ENCODE measurements at regions not wholly inside any gene's neighbourhood (a gene's known extent, or its start where the extent isn't known, plus 50 kb on each side); places are given as distances from the start of the nearest gene placed in this dataset.

GRCh38 chr18:73660931-73661856, 486.4 kb downstream of the FBXO15 start:
- H3K4me1 Mint-ChIP-seq (ENCODE audit: low read depth) = 0 out of 2 replicates have a peak, but pooled peaks cover 4% of the 10 kb centered on the region
- no peak for DNase-seq
- H3K27me3 Mint-ChIP-seq (ENCODE audit: insufficient read depth) = no peaks in the 10 kb centered on the region
- no peak for TF ChIP-seq CTCF (IDR thresholded peaks at IDR 0.05)
- no peak overlapping the region for H3K4me3 Mint-ChIP-seq
- peaks cover 12% of the 10 kb centered on the region; the same call in 1 of the 2 replicates for H3K36me3 Mint-ChIP-seq (ENCODE audit: low read depth)
- H3K9me3 Mint-ChIP-seq = no peaks in the 10 kb centered on the region
- H3K27ac Mint-ChIP-seq = no peak overlapping the region

GRCh38 chr18:73656691-73657090, 490.9 kb downstream of the FBXO15 start:
- peak; percentile 19 for DNase-seq
- no peaks in the 10 kb centered on the region for H3K9me3 Mint-ChIP-seq
- H3K4me3 Mint-ChIP-seq = no peak overlapping the region
- H3K27me3 Mint-ChIP-seq (ENCODE audit: insufficient read depth) = no peaks in the 10 kb centered on the region
- H3K36me3 Mint-ChIP-seq (ENCODE audit: low read depth) = peaks cover 20% of the 10 kb centered on the region
- H3K27ac Mint-ChIP-seq = no peak overlapping the region
- no peak for TF ChIP-seq CTCF (IDR thresholded peaks at IDR 0.05)
- H3K4me1 Mint-ChIP-seq (ENCODE audit: low read depth) = 0 out of 2 replicates have a peak, but pooled peaks cover 4% of the 10 kb centered on the region

GRCh38 chr18:73653827-73654226, 493.8 kb downstream of the FBXO15 start:
- DNase-seq = no peak
- Mint-ChIP-seq H3K4me3 (no peak overlapping the region), H3K36me3 (ENCODE audit: low read depth) (peaks cover 20% of the 10 kb centered on the region), H3K4me1 (ENCODE audit: low read depth) (0 out of 2 replicates have a peak, but pooled peaks cover 4% of the 10 kb centered on the region), H3K9me3 (no peaks in the 10 kb centered on the region), H3K27ac (no peak overlapping the region), H3K27me3 (ENCODE audit: insufficient read depth) (no peaks in the 10 kb centered on the region)
- TF ChIP-seq CTCF (IDR thresholded peaks at IDR 0.05) = no peak

GRCh38 chr18:73653251-73653650, 494.4 kb downstream of the FBXO15 start:
- no peaks in the 10 kb centered on the region for H3K27me3 Mint-ChIP-seq (ENCODE audit: insufficient read depth)
- TF ChIP-seq CTCF (IDR thresholded peaks at IDR 0.05) = no peak
- H3K36me3 Mint-ChIP-seq (ENCODE audit: low read depth) = peaks cover 22% of the 10 kb centered on the region
- H3K4me3 Mint-ChIP-seq = no peak overlapping the region
- H3K9me3 Mint-ChIP-seq = no peaks in the 10 kb centered on the region
- 0 out of 2 replicates have a peak, but pooled peaks cover 4% of the 10 kb centered on the region for H3K4me1 Mint-ChIP-seq (ENCODE audit: low read depth)
- H3K27ac Mint-ChIP-seq = no peak overlapping the region; the same call in 1 of the 2 replicates
- DNase-seq = no peak

- Mint-ChIP-seq H3K27ac (peak overlapping the region; percentile 82), H3K4me1 (ENCODE audit: low read depth) (peaks cover 46% of the 10 kb centered on the region), H3K4me3 (no peak overlapping the region), H3K27me3 (ENCODE audit: insufficient read depth) (no peaks in the 10 kb centered on the region), H3K36me3 (ENCODE audit: low read depth) (peaks cover 11% of the 10 kb centered on the region; the same call in 1 of the 2 replicates), H3K9me3 (no peaks in the 10 kb centered on the region)
- TF ChIP-seq CTCF (IDR thresholded peaks at IDR 0.05) = no peak
- no peak for DNase-seq
Observed at GRCh38 chr18:73647391-73647790, 500.2 kb downstream of the FBXO15 start.

All from HFFc6 (cell line).